CD1c-positive myeloid dendritic cell (primary cell): ENCODE measurements at regions not wholly inside any gene's neighbourhood (a gene's known extent, or its start where the extent isn't known, plus 50 kb on each side); places are given as distances from the start of the nearest gene placed in this dataset.
A peak's percentile ranks its signal among the peaks of the same experiment; 100 is the strongest.

Source experiments
- DNase-seq: peaks from one replicate; pipeline ENCODE4 v3.0.0-alpha.2; 2016; ENCODE audit errors: extremely low spot score

- DNase-seq = no peak
Observed at GRCh38 chr5:68352166-68352565, 136.6 kb downstream of the PIK3R1 start.

- DNase-seq = peak; percentile 29
Observed at GRCh38 chr5:68353605-68354004, 138.0 kb downstream of the PIK3R1 start.

GRCh38 chr5:68354315-68354714 lies 138.8 kb downstream of the PIK3R1 start:
- DNase-seq = no peak

- DNase-seq = no peak
Observed at GRCh38 chr5:68356216-68356615, 140.7 kb downstream of the PIK3R1 start.

- DNase-seq = no peak
Observed at GRCh38 chr5:68356623-68357022, 141.1 kb downstream of the PIK3R1 start.

- no peak for DNase-seq
Observed at GRCh38 chr5:68359699-68360098, 144.1 kb downstream of the PIK3R1 start.

- DNase-seq = no peak
Observed at GRCh38 chr5:68362331-68362730, 146.8 kb downstream of the PIK3R1 start.

GRCh38 chr5:68365889-68366288 lies 150.3 kb downstream of the PIK3R1 start:
- no peak for DNase-seq

GRCh38 chr5:68367287-68367686 lies 151.7 kb downstream of the PIK3R1 start:
- no peak for DNase-seq

- no peak for DNase-seq
Observed at GRCh38 chr5:68367717-68368116, 152.2 kb downstream of the PIK3R1 start.

GRCh38 chr5:68368311-68369022 lies 152.9 kb downstream of the PIK3R1 start:
- no peak for DNase-seq

GRCh38 chr5:68369023-68369359 lies 153.4 kb downstream of the PIK3R1 start:
- no peak for DNase-seq

GRCh38 chr5:68369457-68370125 lies 154.0 kb downstream of the PIK3R1 start:
- peak; percentile 45 for DNase-seq

GRCh38 chr5:68370196-68370595 lies 154.6 kb downstream of the PIK3R1 start:
- no peak for DNase-seq

- DNase-seq = no peak
Observed at GRCh38 chr5:68371607-68372006, 156.1 kb downstream of the PIK3R1 start.

- peak; percentile 24 for DNase-seq
Observed at GRCh38 chr5:68372161-68372560, 156.6 kb downstream of the PIK3R1 start.

- DNase-seq = no peak
Observed at GRCh38 chr5:68373050-68373449, 157.5 kb downstream of the PIK3R1 start.

GRCh38 chr5:68374796-68375518 lies 159.4 kb downstream of the PIK3R1 start:
- DNase-seq = no peak

- no peak for DNase-seq
Observed at GRCh38 chr5:68375540-68375939, 160.0 kb downstream of the PIK3R1 start.

- DNase-seq = no peak
Observed at GRCh38 chr5:68376935-68377334, 161.4 kb downstream of the PIK3R1 start.

- no peak for DNase-seq
Observed at GRCh38 chr5:68377733-68378132, 162.2 kb downstream of the PIK3R1 start.

GRCh38 chr5:68378204-68378820 lies 162.8 kb downstream of the PIK3R1 start:
- no peak for DNase-seq
